ENCODE measurements at regions not wholly inside any gene's neighbourhood (a gene's known extent, or its start where the extent isn't known, plus 50 kb on each side); places are given as distances from the start of the nearest gene placed in this dataset.

DNA sequence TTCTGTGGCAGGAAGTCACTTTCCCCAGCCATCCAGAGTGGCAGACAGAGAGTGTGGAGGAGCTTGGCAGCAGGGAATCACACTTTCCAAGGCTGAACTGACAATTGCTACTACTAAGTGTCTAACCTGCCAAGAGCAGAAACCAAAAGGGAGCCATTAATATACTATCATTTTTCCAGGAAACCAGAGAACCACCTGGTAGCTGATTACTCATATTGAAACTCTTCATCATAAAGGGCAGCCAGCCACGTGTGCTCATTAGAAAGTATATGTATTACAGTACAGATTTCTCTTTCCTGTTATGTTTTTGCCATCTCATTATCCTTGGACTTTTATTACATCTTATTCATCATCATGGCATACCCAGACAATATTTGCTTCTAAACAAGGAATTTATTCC, 374.9 kb downstream of the GXYLT1 start:
- TF ChIP-seq RAD21 (IDR thresholded peaks at IDR 0.05; ENCODE audit: low read depth) (no peak), ZBTB7A (IDR thresholded peaks at IDR 0.05; ENCODE audit: low read depth) (no peak), CEBPB (IDR thresholded peaks at IDR 0.05) (no peak)

Measured in Ishikawa (cell line).